H1 (cell line): ENCODE measurements at regions not wholly inside any gene's neighbourhood (a gene's known extent, or its start where the extent isn't known, plus 50 kb on each side); places are given as distances from the start of the nearest gene placed in this dataset.

Source experiments
- CTCF ChIA-PET: fragments of 300-600 bp; sonication (Branson Sonifier 250); formaldehyde crosslinking; loops from one replicate; lab custom pipeline; 2021; ENCODE audit not compliant: partially characterized antibody; lab: Charles Lee
- POLR2A ChIA-PET: fragments of 300-600 bp; sonication (Branson Sonifier 250); formaldehyde crosslinking; loops from one replicate; lab custom pipeline; 2021; ENCODE audit warnings: inconsistent platforms; ENCODE audit not compliant: partially characterized antibody; lab: Charles Lee
- DNase-seq, 2 experiments: peaks; one replicate each; pipeline versions ENCODE4 v3.0.0 to v3.0.0-alpha.2; 2010 to 2022; ENCODE audit warnings: low spot score in 2 of 2, low read depth in 1 of 2, mixed read lengths in 1 of 2
- FAIRE-seq: peaks from 2 replicates; lab custom pipeline; 2011; peaks lifted over from hg19 to GRCh38; lab: Jason Lieb, UNC
- H2AFZ ChIP-seq: 2 replicates; pipeline ENCODE4 v1.8.1; 2012; ENCODE audit warnings: low read length, inconsistent platforms
- H2AK5ac ChIP-seq: 2 replicates; pipeline ENCODE4 v1.6.1; 2013; ENCODE audit warnings: low read depth, low read length
- H2BK120ac ChIP-seq: replicated peaks from 2 replicates; pipeline ENCODE3; 2013; ENCODE audit warnings: low read depth, low read length, inconsistent platforms
- H2BK12ac ChIP-seq: 2 replicates; pipeline ENCODE4 v1.6.1; 2013; ENCODE audit warnings: low read depth, low read length
- H2BK15ac ChIP-seq: 2 replicates; pipeline ENCODE4 v1.6.1; 2013; ENCODE audit warnings: low read length
- H2BK20ac ChIP-seq: 2 replicates; pipeline ENCODE4 v1.6.1; 2013; ENCODE audit warnings: low read length
- H2BK5ac ChIP-seq: 2 replicates; pipeline ENCODE4 v1.6.1; 2013; ENCODE audit warnings: low read depth, low read length
- H3K14ac ChIP-seq: 2 replicates; pipeline ENCODE4 v1.6.1; 2013; ENCODE audit warnings: inconsistent platforms; ENCODE audit not compliant: insufficient read length
- H3K18ac ChIP-seq: 2 replicates; pipeline ENCODE4 v1.6.1; 2013; ENCODE audit warnings: low read length; ENCODE audit errors: extremely low read depth
- H3K23ac ChIP-seq: 2 replicates; pipeline ENCODE4 v1.6.1; 2013; ENCODE audit warnings: inconsistent platforms; ENCODE audit not compliant: insufficient read length
- H3K23me2 ChIP-seq: 2 replicates; pipeline ENCODE4 v1.6.1; 2013; ENCODE audit warnings: low read depth, low read length
- H3K27ac ChIP-seq: 2 replicates; pipeline ENCODE4 v1.6.1; 2011; ENCODE audit warnings: low read depth, low read length, inconsistent platforms
- H3K27me3 ChIP-seq, 4 experiments: replicated peaks in 1 of 4; 1 replicate in 1 of 4; 2 replicates in 3 of 4; pipeline versions ENCODE4 v1.6.1 to v1.8.1; 2011 to 2013; ENCODE audit warnings: low read length in 3 of 4, mild to moderate bottlenecking in 3 of 4, inconsistent platforms in 2 of 4, mixed read lengths in 2 of 4, moderate library complexity in 1 of 4; ENCODE audit not compliant: control insufficient read depth in 3 of 4, insufficient read depth in 3 of 4; ENCODE audit errors: extremely low read depth in 1 of 4
- H3K36me3 ChIP-seq, 4 experiments: 2 replicates each; pipeline versions ENCODE4 v1.6.1 to v1.8.1; 2011 to 2013; ENCODE audit warnings: mild to moderate bottlenecking in 4 of 4, low read length in 3 of 4, moderate library complexity in 2 of 4, control low read depth in 1 of 4, inconsistent platforms in 1 of 4; ENCODE audit not compliant: insufficient read depth in 4 of 4, control insufficient read depth in 2 of 4
- H3K4ac ChIP-seq: replicated peaks from 2 replicates; pipeline ENCODE3; 2013; ENCODE audit warnings: low read length, low read depth, mixed read lengths, inconsistent platforms; ENCODE audit not compliant: insufficient read length
- H3K4me1 ChIP-seq, 4 experiments: replicated peaks in 1 of 4; 1 replicate in 1 of 4; 2 replicates in 3 of 4; pipeline versions ENCODE4 v1.6.1 to v1.8.1; 2011 to 2013; ENCODE audit warnings: low read length in 3 of 4, inconsistent platforms in 2 of 4, mixed read lengths in 1 of 4; ENCODE audit not compliant: insufficient read depth in 4 of 4, control insufficient read depth in 3 of 4
- H3K4me2 ChIP-seq, 2 experiments: 2 replicates each; pipeline versions ENCODE4 v1.6.1 to v1.8.1; 2011 to 2013; ENCODE audit warnings: low read depth in 2 of 2, low read length in 2 of 2, control low read depth in 1 of 2, inconsistent platforms in 1 of 2, mild to moderate bottlenecking in 1 of 2; ENCODE audit not compliant: insufficient read depth in 1 of 2
- H3K4me3 ChIP-seq, 4 experiments: fragments of 200-600, 300-600 bp in 1 of 4; sonication (generic), shearing (Covaris generic), sonication (Bioruptor Twin) in 1 of 4; 2 replicates each; pipeline versions ENCODE4 v1.5.1 to v1.8.1; 2011 to 2016; ENCODE audit warnings: low read length in 4 of 4, low read depth in 3 of 4, control low read depth in 2 of 4, inconsistent platforms in 2 of 4, mild to moderate bottlenecking in 2 of 4, mixed read lengths in 1 of 4, moderate library complexity in 1 of 4; ENCODE audit not compliant: insufficient read depth in 2 of 4; ENCODE audit errors: extremely low read depth in 1 of 4
- H3K56ac ChIP-seq: replicated peaks from 2 replicates; pipeline ENCODE3; 2013; ENCODE audit warnings: low read depth, mild to moderate bottlenecking, mixed read lengths, low read length, inconsistent platforms; ENCODE audit not compliant: insufficient read length
- H3K79me1 ChIP-seq: 2 replicates; pipeline ENCODE4 v1.6.1; 2013; ENCODE audit warnings: low read depth, low read length, control low read depth
- H3K79me2 ChIP-seq, 2 experiments: 2 replicates each; pipeline versions ENCODE4 v1.6.1 to v1.8.1; 2012 to 2013; ENCODE audit warnings: low read length in 2 of 2, mild to moderate bottlenecking in 2 of 2, inconsistent platforms in 1 of 2; ENCODE audit not compliant: insufficient read depth in 2 of 2, control insufficient read depth in 1 of 2
- H3K9ac ChIP-seq, 4 experiments: replicated peaks in 1 of 4; 1 replicate in 1 of 4; 2 replicates in 3 of 4; pipeline versions ENCODE4 v1.6.1 to v1.8.1; 2011 to 2013; ENCODE audit warnings: low read depth in 3 of 4, low read length in 3 of 4, control low read depth in 2 of 4, mild to moderate bottlenecking in 2 of 4, moderate library complexity in 2 of 4, inconsistent platforms in 1 of 4; ENCODE audit errors: extremely low read depth in 1 of 4
- H3K9me3 ChIP-seq, 2 experiments: 2 replicates each; pipeline versions ENCODE4 v1.6.1 to v1.8.1; 2012 to 2013; ENCODE audit warnings: mild to moderate bottlenecking in 2 of 2, moderate library complexity in 2 of 2, control low read depth in 1 of 2, inconsistent platforms in 1 of 2, low read depth in 1 of 2, low read length in 1 of 2, mixed read lengths in 1 of 2; ENCODE audit not compliant: insufficient read depth in 2 of 2
- H4K20me1 ChIP-seq, 2 experiments: replicated peaks in 1 of 2; 2 replicates each; pipeline versions ENCODE3 to v1.8.1; 2011 to 2013; ENCODE audit warnings: inconsistent platforms in 2 of 2, low read length in 2 of 2, mild to moderate bottlenecking in 1 of 2; ENCODE audit not compliant: insufficient read depth in 2 of 2, control insufficient read depth in 1 of 2
- H4K5ac ChIP-seq: 2 replicates; pipeline ENCODE4 v1.6.1; 2013; ENCODE audit warnings: low read length, low read depth, mixed read lengths, inconsistent platforms; ENCODE audit not compliant: insufficient read length
- H4K8ac ChIP-seq: 2 replicates; pipeline ENCODE4 v1.8.0; 2013; ENCODE audit warnings: mild to moderate bottlenecking, moderate library complexity, low read length, inconsistent platforms; ENCODE audit not compliant: insufficient read depth; ENCODE audit errors: extremely low read depth
- H4K91ac ChIP-seq: replicated peaks from 2 replicates; pipeline ENCODE3; 2013; ENCODE audit warnings: low read length, mixed read lengths, inconsistent platforms; ENCODE audit not compliant: insufficient read length
- E2F6 ChIP-seq: IDR thresholded peaks from 2 replicates; pipeline ENCODE4 v1.6.1; 2012; ENCODE audit warnings: inconsistent platforms
- EP300 ChIP-seq, 2 experiments: IDR thresholded peaks; 1 replicate in 1 of 2; 2 replicates in 1 of 2; pipeline ENCODE4 v1.6.1; 2011 to 2012; ENCODE audit warnings: low read depth in 2 of 2, low read length in 2 of 2, mild to moderate bottlenecking in 2 of 2, borderline replicate concordance in 1 of 2, inconsistent platforms in 1 of 2, moderate library complexity in 1 of 2
- KDM5A ChIP-seq: fragments of 200-600 bp; IDR thresholded peaks from 2 replicates; pipeline ENCODE4 v1.7.1; 2012; ENCODE audit warnings: mild to moderate bottlenecking, low read length, inconsistent platforms, mixed read lengths
- MAFK ChIP-seq: IDR thresholded peaks from 2 replicates; pipeline ENCODE4 v1.6.1; 2012; ENCODE audit warnings: low read depth, mild to moderate bottlenecking, improper control_type of control experiment, low read length
- NANOG ChIP-seq: IDR thresholded peaks from 2 replicates; pipeline ENCODE4 v1.6.1; 2011; ENCODE audit warnings: low read length, low read depth, mild to moderate bottlenecking, inconsistent platforms; ENCODE audit not compliant: insufficient read depth, poor library complexity, severe bottlenecking
- POLR2AphosphoS5 ChIP-seq: IDR thresholded peaks from 2 replicates; pipeline ENCODE4 v1.6.1; 2011; ENCODE audit warnings: low read depth, low read length
- SRF ChIP-seq: IDR thresholded peaks from 2 replicates; pipeline ENCODE4 v1.6.1; 2011; ENCODE audit warnings: mild to moderate bottlenecking, low read depth, low read length, moderate library complexity
- USF2 ChIP-seq: IDR thresholded peaks from 2 replicates; pipeline ENCODE4 v1.6.1; 2011; ENCODE audit warnings: low read length, improper control_type of control experiment
- YY1 ChIP-seq: IDR thresholded peaks from 2 replicates; pipeline ENCODE4 v1.6.1; 2011; ENCODE audit warnings: low read depth, mild to moderate bottlenecking, low read length
- WGBS, 2 experiments: shearing (Covaris generic) in 1 of 2; methylation state at CpG; one replicate each; pipeline versions ENCODE4 v1.1.6 to v1.1.7; 2013 to 2015; ENCODE audit warnings: low lambda C conversion rate in 2 of 2, mixed read lengths in 2 of 2, inconsistent platforms in 1 of 2, low coverage in 1 of 2, missing lambda C conversion rate in 1 of 2; ENCODE audit not compliant: insufficient replicate concordance in 2 of 2, insufficient coverage in 1 of 2, insufficient read length in 1 of 2; ENCODE audit errors: extremely low coverage in 1 of 2, missing lambda C conversion rate in 1 of 2; 5-methylcytosine and 5-hydroxymethylcytosine counted together

- Histone ChIP-seq H2BK12ac (no peak overlapping the region), H3K14ac (no peak overlapping the region), H3K79me1 (no peaks in the 10 kb centered on the region), H3K9me3 (no peaks in the 10 kb centered on the region), H2AK5ac (no peak overlapping the region), H4K8ac (no peak overlapping the region), H3K4me1 (no peaks in the 10 kb centered on the region), H2BK120ac (no peak overlapping the region), H4K5ac (no peak overlapping the region), H2BK5ac (no peak overlapping the region), H3K56ac (no peak overlapping the region), H3K23me2 (no peaks in the 10 kb centered on the region), H2BK20ac (no peak overlapping the region), H3K36me3 (no peaks in the 10 kb centered on the region), H3K27ac (no peak overlapping the region), H4K91ac (no peak overlapping the region), H3K79me2 (no peaks in the 10 kb centered on the region), H2AFZ (no peak overlapping the region), H3K4me2 (no peak overlapping the region), H2BK15ac (no peak overlapping the region), H3K9ac (no peak overlapping the region), H3K4ac (no peak overlapping the region), H4K20me1 (no peaks in the 10 kb centered on the region), H3K23ac (no peak overlapping the region), H3K18ac (no peak overlapping the region), H3K27me3 (no peaks in the 10 kb centered on the region), H3K4me3 (no peak overlapping the region)
- CTCF ChIA-PET = interaction anchor here (1.6 kb wide), 1 partner anchor 40 kb away, joined by 5 read pairs; no protein-coding TSS in a partner anchor
- TF ChIP-seq KDM5A (no peak), POLR2AphosphoS5 (no peak), MAFK (no peak), NANOG (no peak), SRF (no peak), YY1 (no peak), EP300 (IDR thresholded peaks at IDR 0.05; ENCODE audit: borderline replicate concordance in 1 of 2, low read depth in 2 of 2, low read length in 2 of 2) (no peak), E2F6 (no peak), USF2 (no peak)
- DNase-seq (no peak), FAIRE-seq (no peak)
- 88% methylated on average over 2 of the region's 2 CpGs; no CpG with 5 or more reads in 1 of the 2 experiments for WGBS, 2 experiments
- POLR2A ChIA-PET = interaction anchor here (0.5 kb wide), 1 partner anchor 127 kb away, joined by 4 read pairs; no protein-coding TSS in a partner anchor
These were observed 242.9 kb downstream of the BARHL2 start for GRCh38 chr1:90474158-90474557.
